ENCODE measurements at regions not wholly inside any gene's neighbourhood (a gene's known extent, or its start where the extent isn't known, plus 50 kb on each side); places are given as distances from the start of the nearest gene placed in this dataset.

DNA sequence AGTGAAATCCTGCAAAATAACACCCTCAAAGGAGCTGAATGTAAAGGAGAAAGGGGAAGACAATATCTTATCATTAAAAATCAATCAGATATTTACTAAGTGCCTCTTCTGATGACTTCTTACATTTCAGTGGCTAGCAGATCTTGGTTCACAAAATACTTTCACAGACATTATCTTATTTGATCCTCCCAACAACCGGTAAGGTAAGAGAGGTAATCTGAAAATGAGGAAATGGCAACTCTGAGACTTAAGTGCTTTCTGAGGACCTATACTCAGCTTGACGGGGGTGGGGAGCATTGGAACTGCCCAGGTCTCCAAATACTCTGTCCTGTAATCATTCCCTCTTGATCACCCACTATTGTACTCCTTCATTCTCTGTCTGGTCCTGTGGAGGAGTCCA is 144.6 kb upstream of the MKLN1 start:
- Histone ChIP-seq H3K4me1 (ENCODE audit: control insufficient read depth in 1 of 2, extremely low read depth in 1 of 2, insufficient read depth in 2 of 2, low read length in 2 of 2) (peaks cover 0 to 21% of the 10 kb centered on the region in 2 experiments), H3K36me3 (ENCODE audit: control insufficient read depth in 2 of 2, extremely low read depth in 1 of 2, insufficient read depth in 1 of 2, low read length in 1 of 2) (no peaks in the 10 kb centered on the region), H3K27me3 (replicated peaks in 1 of 2; ENCODE audit: control insufficient read depth in 2 of 2, extremely low read depth in 1 of 2, insufficient read depth in 2 of 2, low read length in 1 of 2) (no peaks in the 10 kb centered on the region), H3K9me3 (no peaks in the 10 kb centered on the region), H3K27ac (ENCODE audit: low read length) (peak overlapping the region; percentile 55), H3K4me3 (ENCODE audit: control insufficient read depth in 1 of 2, extremely low read depth in 1 of 2, low read length in 1 of 2) (no peak overlapping the region)
- Mint-ChIP-seq H3K9me3 (no peaks in the 10 kb centered on the region), H3K4me1 (peaks cover 16 to 31% (median 27%) of the 10 kb centered on the region in 3 donors), H3K27ac (peak overlapping the region; percentile 69 to 85), H3K27me3 (no peaks in the 10 kb centered on the region), H3K4me3 (no peak overlapping the region), H3K36me3 (no peaks in the 10 kb centered on the region)
- no CpG with 5 or more reads among the region's 2 CpGs for WGBS (ENCODE audit: insufficient coverage)
- no peak for DNase-seq
- POLR2A ChIA-PET: interaction anchor here (0.6 to 0.7 kb wide), 3 partner anchors 76 to 97 kb away, joined by 3 to 8 read pairs (median 3); no protein-coding TSS in a partner anchor
- CTCF ChIA-PET: interaction anchor here in 1 of 2 donors (0.6 kb wide), 1 partner anchor 98 kb away, joined by 3 read pairs; no protein-coding TSS in a partner anchor
- ATAC-seq (replicated peaks in 1 of 4): no peak

- Mint-ChIP-seq H3K4me1 (peaks cover 22 to 37% (median 33%) of the 10 kb centered on the region in 3 donors), H3K27ac (peak overlapping the region; percentile 83 to 85), H3K4me3 (no peak overlapping the region), H3K36me3 (no peaks in the 10 kb centered on the region), H3K9me3 (no peaks in the 10 kb centered on the region), H3K27me3 (no peaks in the 10 kb centered on the region)
- H3K4me3 ChIP-seq (ENCODE audit: control insufficient read depth in 1 of 2, extremely low read depth in 1 of 2, low read length in 1 of 2): no peak overlapping the region
- peak overlapping the region; percentile 55 for H3K27ac ChIP-seq (ENCODE audit: low read length)
- WGBS (ENCODE audit: insufficient coverage): no CpG with 5 or more reads among the region's 3 CpGs
- DNase-seq: peak in 30 of 35 experiments; percentile 5 to 54 (median 18)
- no peaks in the 10 kb centered on the region for H3K36me3 ChIP-seq (ENCODE audit: control insufficient read depth in 2 of 2, extremely low read depth in 1 of 2, insufficient read depth in 1 of 2, low read length in 1 of 2)
- peaks cover 0 to 26% of the 10 kb centered on the region in 2 experiments for H3K4me1 ChIP-seq (ENCODE audit: control insufficient read depth in 1 of 2, extremely low read depth in 1 of 2, insufficient read depth in 2 of 2, low read length in 2 of 2)
- H3K27me3 ChIP-seq (replicated peaks in 1 of 2; ENCODE audit: control insufficient read depth in 2 of 2, extremely low read depth in 1 of 2, insufficient read depth in 2 of 2, low read length in 1 of 2): no peaks in the 10 kb centered on the region
- CTCF ChIA-PET: interaction anchor here in 1 of 2 donors (0.6 kb wide), 1 partner anchor 98 kb away, joined by 3 read pairs; no protein-coding TSS in a partner anchor
- H3K9me3 ChIP-seq: no peaks in the 10 kb centered on the region
- POLR2A ChIA-PET: interaction anchor here (0.6 to 0.7 kb wide), 4 partner anchors 69 to 347 kb away, joined by 3 to 6 read pairs (median 4); no protein-coding TSS in a partner anchor
- peak; percentile 54 to 72 (median 59) for ATAC-seq (replicated peaks in 1 of 4)
Observed at GRCh38 chr7:131183611-131184119, 144.0 kb upstream of the MKLN1 start.

DNA sequence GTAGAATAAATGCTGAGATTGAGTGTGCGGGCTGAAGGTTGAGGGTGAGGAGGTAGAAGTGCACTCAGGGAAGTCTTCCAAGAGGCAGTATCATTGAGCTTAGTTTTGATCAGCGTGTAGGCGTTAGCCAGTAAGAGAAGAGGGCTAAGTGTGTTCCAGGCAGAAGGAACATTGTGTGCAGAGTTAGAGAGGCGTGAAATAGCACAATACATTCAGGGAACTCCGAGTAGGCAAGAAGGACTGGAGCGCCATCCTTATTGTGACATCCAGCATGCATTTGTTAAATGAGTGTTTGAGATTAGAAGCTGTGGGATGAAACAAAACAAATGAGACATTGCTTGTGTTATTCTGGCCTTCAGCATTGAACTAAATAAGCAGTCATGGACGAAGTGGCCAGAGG is 140.9 kb upstream of the MKLN1 start:
- H3K27ac ChIP-seq (ENCODE audit: low read length): no peak overlapping the region
- no peaks in the 10 kb centered on the region for H3K36me3 Mint-ChIP-seq
- ATAC-seq (replicated peaks in 1 of 4) (no peak), DNase-seq (no peak)
- no peaks in the 10 kb centered on the region for H3K27me3 ChIP-seq (replicated peaks in 1 of 2; ENCODE audit: control insufficient read depth in 2 of 2, extremely low read depth in 1 of 2, insufficient read depth in 2 of 2, low read length in 1 of 2)
- POLR2A ChIA-PET: interaction anchor here in 1 of 2 donors (0.6 kb wide), 2 partner anchors 9 to 233 kb away, joined by 3 to 7 read pairs; no protein-coding TSS in a partner anchor
- CTCF ChIA-PET: no interaction called here
- H3K4me3 Mint-ChIP-seq: no peak overlapping the region
- WGBS (ENCODE audit: insufficient coverage): 95% methylated on average over 7 of the region's 7 CpGs
- no peaks in the 10 kb centered on the region for H3K36me3 ChIP-seq (ENCODE audit: control insufficient read depth in 2 of 2, extremely low read depth in 1 of 2, insufficient read depth in 1 of 2, low read length in 1 of 2)
- no peaks in the 10 kb centered on the region for H3K9me3 ChIP-seq
- H3K27me3 Mint-ChIP-seq: no peaks in the 10 kb centered on the region
- peaks cover 33 to 61% (median 54%) of the 10 kb centered on the region in 3 donors for H3K4me1 Mint-ChIP-seq
- H3K4me3 ChIP-seq (ENCODE audit: control insufficient read depth in 1 of 2, extremely low read depth in 1 of 2, low read length in 1 of 2): no peak overlapping the region
- H3K9me3 Mint-ChIP-seq: no peaks in the 10 kb centered on the region
- H3K27ac Mint-ChIP-seq: peak overlapping the region in 1 of 2 donors; percentile 2
- peaks cover 0 to 33% of the 10 kb centered on the region in 2 experiments for H3K4me1 ChIP-seq (ENCODE audit: control insufficient read depth in 1 of 2, extremely low read depth in 1 of 2, insufficient read depth in 2 of 2, low read length in 2 of 2)

- POLR2A ChIA-PET: interaction anchor here (0.5 to 1.8 kb wide), 9 partner anchors 20 to 131 kb away, joined by 3 to 16 read pairs (median 5); no protein-coding TSS in a partner anchor
- Histone ChIP-seq H3K27ac (ENCODE audit: low read length) (peak overlapping the region; percentile 82), H3K4me3 (ENCODE audit: control insufficient read depth in 1 of 2, extremely low read depth in 1 of 2, low read length in 1 of 2) (no peak overlapping the region), H3K27me3 (replicated peaks in 1 of 2; ENCODE audit: control insufficient read depth in 2 of 2, extremely low read depth in 1 of 2, insufficient read depth in 2 of 2, low read length in 1 of 2) (peaks cover 0 to 2% of the 10 kb centered on the region in 2 experiments), H3K36me3 (ENCODE audit: control insufficient read depth in 2 of 2, extremely low read depth in 1 of 2, insufficient read depth in 1 of 2, low read length in 1 of 2) (no peaks in the 10 kb centered on the region), H3K4me1 (ENCODE audit: control insufficient read depth in 1 of 2, extremely low read depth in 1 of 2, insufficient read depth in 2 of 2, low read length in 2 of 2) (peaks cover 0 to 27% of the 10 kb centered on the region in 2 experiments), H3K9me3 (no peaks in the 10 kb centered on the region)
- H3K27ac Mint-ChIP-seq: peak overlapping the region; percentile 79 to 87
- CTCF ChIA-PET: interaction anchor here in 1 of 2 donors (0.7 to 1.3 kb wide), 4 partner anchors 53 to 141 kb away, joined by 3 read pairs; no protein-coding TSS in a partner anchor
- H3K4me1 Mint-ChIP-seq: peaks cover 27 to 49% (median 42%) of the 10 kb centered on the region in 3 donors
- WGBS (ENCODE audit: insufficient coverage): 47% methylated on average over 4 of the region's 8 CpGs
- H3K9me3 Mint-ChIP-seq: no peaks in the 10 kb centered on the region
- peak overlapping the region in 1 of 3 donors; percentile 37 for H3K4me3 Mint-ChIP-seq
- ATAC-seq (replicated peaks in 1 of 4) (peak; percentile 92 to 94 (median 92)), DNase-seq (peak in 34 of 35 experiments; percentile 5 to 86 (median 32))
- no peaks in the 10 kb centered on the region for H3K36me3 Mint-ChIP-seq
- no peaks in the 10 kb centered on the region for H3K27me3 Mint-ChIP-seq
Observed at GRCh38 chr7:131188367-131189339, 139.0 kb upstream of the MKLN1 start.

- ChIA-PET POLR2A (interaction anchor here (0.6 to 1.8 kb wide), 10 partner anchors 20 to 232 kb away, joined by 3 to 16 read pairs (median 5); no protein-coding TSS in a partner anchor), CTCF (interaction anchor here in 1 of 2 donors (0.8 to 1.1 kb wide), 3 partner anchors 42 to 141 kb away, joined by 3 to 4 read pairs (median 3); no protein-coding TSS in a partner anchor)
- peaks cover 0 to 3% of the 10 kb centered on the region in 2 experiments for H3K27me3 ChIP-seq (replicated peaks in 1 of 2; ENCODE audit: control insufficient read depth in 2 of 2, extremely low read depth in 1 of 2, insufficient read depth in 2 of 2, low read length in 1 of 2)
- peaks cover 19 to 41% (median 35%) of the 10 kb centered on the region in 3 donors for H3K4me1 Mint-ChIP-seq
- no peak overlapping the region for H3K4me3 ChIP-seq (ENCODE audit: control insufficient read depth in 1 of 2, extremely low read depth in 1 of 2, low read length in 1 of 2)
- peak overlapping the region; percentile 82 for H3K27ac ChIP-seq (ENCODE audit: low read length)
- no peaks in the 10 kb centered on the region for H3K36me3 Mint-ChIP-seq
- no peaks in the 10 kb centered on the region for H3K9me3 Mint-ChIP-seq
- H3K9me3 ChIP-seq: no peaks in the 10 kb centered on the region
- H3K4me1 ChIP-seq (ENCODE audit: control insufficient read depth in 1 of 2, extremely low read depth in 1 of 2, insufficient read depth in 2 of 2, low read length in 2 of 2): peaks cover 0 to 19% of the 10 kb centered on the region in 2 experiments
- H3K27me3 Mint-ChIP-seq: no peaks in the 10 kb centered on the region
- H3K4me3 Mint-ChIP-seq: no peak overlapping the region
- peak overlapping the region in 1 of 2 donors; percentile 66 for H3K27ac Mint-ChIP-seq
- no CpG with 5 or more reads among the region's 5 CpGs for WGBS (ENCODE audit: insufficient coverage)
- ATAC-seq (replicated peaks in 1 of 4): no peak
- no peak for DNase-seq
- no peaks in the 10 kb centered on the region for H3K36me3 ChIP-seq (ENCODE audit: control insufficient read depth in 2 of 2, extremely low read depth in 1 of 2, insufficient read depth in 1 of 2, low read length in 1 of 2)
Observed at GRCh38 chr7:131189488-131189887, 138.2 kb upstream of the MKLN1 start.

DNA sequence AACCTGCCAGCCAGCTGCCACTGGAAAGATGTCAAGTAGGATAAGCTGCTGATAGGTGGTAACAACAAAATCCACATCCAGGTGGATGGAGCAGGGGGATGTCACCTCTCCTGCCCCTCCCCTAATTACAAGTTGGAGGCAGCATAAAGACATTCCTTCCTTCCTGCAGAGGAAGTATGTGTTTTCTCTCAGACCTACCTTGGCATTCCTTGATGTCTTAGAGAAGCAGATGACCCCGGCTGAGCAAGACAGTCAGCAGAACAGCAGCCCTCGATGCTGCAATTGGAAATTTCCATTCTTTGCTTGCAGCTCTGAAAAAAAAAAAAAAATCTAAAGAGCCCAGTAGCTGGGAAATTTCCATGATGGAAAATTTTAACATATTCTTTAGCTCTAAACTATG is 137.5 kb upstream of the MKLN1 start:
- no peak overlapping the region for H3K4me3 ChIP-seq (ENCODE audit: control insufficient read depth in 1 of 2, extremely low read depth in 1 of 2, low read length in 1 of 2)
- no peaks in the 10 kb centered on the region for H3K36me3 ChIP-seq (ENCODE audit: control insufficient read depth in 2 of 2, extremely low read depth in 1 of 2, insufficient read depth in 1 of 2, low read length in 1 of 2)
- H3K9me3 ChIP-seq: no peaks in the 10 kb centered on the region
- ChIA-PET CTCF (interaction anchor here in 1 of 2 donors (0.6 to 1.1 kb wide), 3 partner anchors 42 to 131 kb away, joined by 3 to 4 read pairs (median 3); no protein-coding TSS in a partner anchor), POLR2A (interaction anchor here (0.6 to 1.4 kb wide), 5 partner anchors 43 to 290 kb away, joined by 3 to 11 read pairs (median 5); no protein-coding TSS in a partner anchor)
- DNase-seq (no peak), ATAC-seq (replicated peaks in 1 of 4) (no peak)
- peaks cover 0 to 19% of the 10 kb centered on the region in 2 experiments for H3K4me1 ChIP-seq (ENCODE audit: control insufficient read depth in 1 of 2, extremely low read depth in 1 of 2, insufficient read depth in 2 of 2, low read length in 2 of 2)
- Mint-ChIP-seq H3K4me3 (no peak overlapping the region), H3K27ac (no peak overlapping the region), H3K4me1 (peaks cover 17 to 36% (median 35%) of the 10 kb centered on the region in 3 donors), H3K9me3 (no peaks in the 10 kb centered on the region), H3K27me3 (no peaks in the 10 kb centered on the region), H3K36me3 (no peaks in the 10 kb centered on the region)
- WGBS (ENCODE audit: insufficient coverage): no CpG with 5 or more reads among the region's 2 CpGs
- peaks cover 0 to 3% of the 10 kb centered on the region in 2 experiments for H3K27me3 ChIP-seq (replicated peaks in 1 of 2; ENCODE audit: control insufficient read depth in 2 of 2, extremely low read depth in 1 of 2, insufficient read depth in 2 of 2, low read length in 1 of 2)
- no peak overlapping the region for H3K27ac ChIP-seq (ENCODE audit: low read length)

All from T-cell (primary cell).